Fibroblast of pulmonary artery (primary cell): ENCODE measurements at regions not wholly inside any gene's neighbourhood (a gene's known extent, or its start where the extent isn't known, plus 50 kb on each side); places are given as distances from the start of the nearest gene placed in this dataset.
"Not testable (repeated sequence)": the region's sequence is repeated elsewhere in the genome, so short reads cannot be mapped to it uniquely, and the experiment has no call there.

ENCODE experiments used
- DNase-seq: peaks from one replicate; pipeline ENCODE4 v3.0.0-alpha.2; 2010; ENCODE audit warnings: low read depth
- H3K4me3 ChIP-seq: replicated peaks from 2 replicates; pipeline ENCODE4 v1.5.1; 2011; ENCODE audit warnings: low read depth, mild to moderate bottlenecking, control low read depth, low read length, moderate library complexity
- TF ChIP-seq, protein P1 (sequence below): IDR thresholded peaks from 2 replicates; pipeline ENCODE4 v1.5.1; 2011; ENCODE audit warnings: mild to moderate bottlenecking, control low read depth, low read length, inconsistent platforms; ENCODE audit errors: missing control alignments

DNA sequence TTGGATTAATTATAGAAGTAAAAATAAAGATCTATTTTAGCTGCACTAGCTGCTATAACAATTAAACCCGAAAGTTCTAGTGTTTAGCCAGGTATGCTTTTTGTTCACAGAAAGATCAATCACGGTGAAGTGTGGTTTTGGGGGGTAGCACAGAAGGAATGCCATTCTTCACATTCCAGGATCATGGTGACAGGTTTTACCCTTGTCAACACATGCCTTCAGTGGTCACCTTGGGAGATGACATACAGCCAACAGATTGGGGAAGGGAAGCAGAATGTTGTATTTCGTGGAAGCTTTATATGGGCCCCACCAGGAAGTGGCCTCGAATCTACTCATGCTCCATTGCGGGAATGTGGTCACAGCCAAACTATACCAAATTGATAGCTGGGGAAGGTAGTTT, 753.6 kb downstream of the RAPGEF2 start:
- no peak for DNase-seq
- H3K4me3 ChIP-seq: no peak overlapping the region
- TF ChIP-seq, protein P1, sequence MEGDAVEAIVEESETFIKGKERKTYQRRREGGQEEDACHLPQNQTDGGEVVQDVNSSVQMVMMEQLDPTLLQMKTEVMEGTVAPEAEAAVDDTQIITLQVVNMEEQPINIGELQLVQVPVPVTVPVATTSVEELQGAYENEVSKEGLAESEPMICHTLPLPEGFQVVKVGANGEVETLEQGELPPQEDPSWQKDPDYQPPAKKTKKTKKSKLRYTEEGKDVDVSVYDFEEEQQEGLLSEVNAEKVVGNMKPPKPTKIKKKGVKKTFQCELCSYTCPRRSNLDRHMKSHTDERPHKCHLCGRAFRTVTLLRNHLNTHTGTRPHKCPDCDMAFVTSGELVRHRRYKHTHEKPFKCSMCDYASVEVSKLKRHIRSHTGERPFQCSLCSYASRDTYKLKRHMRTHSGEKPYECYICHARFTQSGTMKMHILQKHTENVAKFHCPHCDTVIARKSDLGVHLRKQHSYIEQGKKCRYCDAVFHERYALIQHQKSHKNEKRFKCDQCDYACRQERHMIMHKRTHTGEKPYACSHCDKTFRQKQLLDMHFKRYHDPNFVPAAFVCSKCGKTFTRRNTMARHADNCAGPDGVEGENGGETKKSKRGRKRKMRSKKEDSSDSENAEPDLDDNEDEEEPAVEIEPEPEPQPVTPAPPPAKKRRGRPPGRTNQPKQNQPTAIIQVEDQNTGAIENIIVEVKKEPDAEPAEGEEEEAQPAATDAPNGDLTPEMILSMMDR: no peak

DNA sequence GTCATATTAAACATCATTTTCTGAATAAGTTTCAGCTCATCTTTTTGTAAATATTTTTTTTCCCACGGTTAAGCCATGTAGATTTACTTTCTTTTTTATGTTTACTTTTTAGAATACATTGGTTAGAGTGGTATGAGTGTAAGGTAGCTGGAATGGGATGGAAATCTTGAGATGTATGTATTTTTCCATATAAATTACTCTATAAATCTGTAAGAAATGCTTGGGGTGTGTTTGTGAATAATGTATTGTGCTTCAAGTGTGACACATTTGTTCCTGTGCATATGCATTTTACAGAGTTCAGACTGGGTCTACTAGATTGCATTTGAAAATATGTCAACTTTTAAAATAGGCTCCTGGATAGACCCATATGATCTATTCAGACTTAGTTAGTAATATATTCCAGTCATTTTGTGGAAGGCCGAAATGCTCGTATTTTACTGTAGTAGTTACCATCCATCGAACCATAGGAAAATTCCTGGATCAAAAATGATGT, 756.8 kb downstream of the RAPGEF2 start:
- H3K4me3 ChIP-seq: no peak overlapping the region
- DNase-seq: no peak
- TF ChIP-seq, protein P1: no peak

DNA sequence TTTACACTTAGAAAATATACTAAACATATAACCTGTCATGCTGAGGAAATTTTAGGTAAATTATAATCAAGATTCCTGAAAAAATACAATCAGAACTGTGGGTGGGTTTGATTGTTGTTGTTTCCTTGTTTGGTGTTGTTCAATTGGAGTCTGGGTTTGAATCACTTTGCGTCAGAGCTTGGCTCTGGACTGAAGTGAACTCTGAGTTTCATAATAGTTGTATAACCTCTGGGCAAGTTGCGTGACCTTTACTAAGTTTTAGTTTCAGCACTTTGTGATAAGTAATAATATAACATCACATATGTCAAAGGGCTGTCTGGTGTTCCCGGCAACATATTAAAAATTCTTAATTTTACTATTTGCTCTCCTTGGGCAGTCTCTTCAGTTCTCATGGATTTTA, 758.1 kb downstream of the RAPGEF2 start:
- TF ChIP-seq, protein P1: no peak
- H3K4me3 ChIP-seq: no peak overlapping the region
- no peak for DNase-seq

DNA sequence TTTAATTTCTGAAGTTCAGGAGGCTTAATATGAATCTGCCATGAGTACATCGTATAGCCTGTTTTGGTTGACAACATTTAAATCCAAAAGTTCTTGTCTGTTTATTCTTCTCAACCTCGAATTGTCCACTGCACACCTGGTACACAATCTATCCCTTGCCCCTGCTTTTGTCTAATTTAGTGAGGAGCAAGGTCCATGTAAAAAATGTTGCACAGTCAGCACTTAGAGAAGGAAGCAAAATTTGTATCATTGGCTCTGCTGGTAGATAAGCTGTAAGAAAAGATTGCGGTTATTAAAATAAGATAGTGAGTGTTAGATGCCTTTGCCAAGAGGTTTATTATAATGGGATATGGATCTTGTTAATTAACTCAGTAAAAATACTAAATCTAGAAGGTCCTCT, 761.5 kb downstream of the RAPGEF2 start:
- DNase-seq: no peak
- TF ChIP-seq, protein P1: no peak
- H3K4me3 ChIP-seq: no peak overlapping the region

DNA sequence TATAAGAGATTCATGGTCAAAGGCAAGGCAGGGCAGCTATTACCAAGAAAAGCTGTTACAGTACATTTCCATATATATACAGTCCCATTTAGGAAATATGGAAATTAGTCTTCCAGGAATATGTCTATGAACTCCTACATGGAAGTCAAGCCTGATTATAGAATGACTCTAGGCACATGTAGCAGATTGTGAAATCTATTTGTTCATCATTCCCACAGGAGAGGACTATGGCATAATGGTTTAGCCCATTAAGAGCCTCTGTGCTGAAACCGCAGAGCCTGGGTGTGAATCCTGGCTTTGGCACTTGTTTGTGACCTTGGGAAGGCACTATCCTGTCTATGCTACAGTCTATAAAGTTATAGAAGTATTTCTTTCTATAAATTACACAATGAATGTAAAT, 764.8 kb downstream of the RAPGEF2 start:
- H3K4me3 ChIP-seq: no peak overlapping the region
- DNase-seq: no peak
- TF ChIP-seq, protein P1: no peak

DNA sequence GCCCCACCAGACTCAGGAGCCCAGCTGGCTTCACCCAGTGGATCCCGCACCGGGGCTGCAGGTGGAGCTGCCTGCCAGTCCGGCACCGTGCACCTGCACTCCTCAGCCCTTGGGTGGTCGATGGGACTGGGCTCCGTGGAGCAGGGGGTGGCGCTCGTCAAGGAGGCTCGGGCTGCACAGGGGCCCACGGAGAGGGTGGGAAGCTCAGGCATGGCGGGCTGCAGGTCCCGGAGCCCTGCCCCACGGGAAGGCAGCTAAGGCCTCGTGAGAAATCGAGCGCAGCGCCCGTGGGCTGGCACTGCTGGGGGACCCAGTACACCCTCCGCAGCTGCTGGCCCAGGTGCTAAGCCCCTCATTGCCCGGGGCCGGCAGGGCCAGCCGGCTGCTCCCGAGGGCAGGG, 766.1 kb downstream of the RAPGEF2 start:
- H3K4me3 ChIP-seq, DNase-seq: not testable (repeated sequence)

DNA sequence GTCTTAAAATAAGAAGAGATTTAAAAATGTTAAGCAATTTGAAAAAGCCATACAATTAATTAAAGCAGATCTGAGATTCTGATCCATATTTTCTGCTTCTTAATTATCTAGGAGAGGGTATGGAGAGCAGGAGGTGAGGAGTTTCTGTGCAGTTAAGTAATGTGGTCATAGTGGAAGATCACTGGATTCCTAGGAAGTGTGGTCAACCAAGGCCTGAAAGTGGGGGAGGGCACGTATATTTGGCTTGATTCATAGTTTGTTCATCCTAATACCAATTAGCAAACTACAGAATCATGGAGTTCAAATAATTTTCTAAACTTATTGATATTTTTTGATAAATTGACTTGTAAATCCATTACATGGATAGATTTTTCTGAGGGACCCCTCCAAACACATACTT, 768.3 kb downstream of the RAPGEF2 start:
- no peak for DNase-seq
- H3K4me3 ChIP-seq: no peak overlapping the region
- TF ChIP-seq, protein P1: no peak

DNA sequence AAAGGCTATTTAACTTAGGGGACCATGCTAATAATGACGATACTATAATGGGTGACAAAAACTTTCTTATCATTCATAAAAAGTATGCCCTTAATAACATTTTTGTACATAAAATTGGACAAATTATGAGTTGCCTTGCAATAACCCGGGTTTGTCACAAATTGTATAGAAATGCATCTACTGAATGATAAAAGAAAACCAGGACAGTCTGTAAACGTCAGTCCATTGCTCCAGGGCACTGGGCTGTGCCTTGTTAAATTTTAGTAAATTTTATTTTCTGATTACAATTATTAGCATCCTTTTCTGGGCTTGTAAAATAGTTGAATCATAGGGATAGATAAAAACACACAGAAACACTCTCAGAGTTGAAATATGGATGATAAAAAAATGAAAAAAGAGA, 778.3 kb downstream of the RAPGEF2 start:
- TF ChIP-seq, protein P1: no peak
- DNase-seq: no peak
- H3K4me3 ChIP-seq: no peak overlapping the region
